SHP77 (cell line): ENCODE measurements at regions not wholly inside any gene's neighbourhood (a gene's known extent, or its start where the extent isn't known, plus 50 kb on each side); places are given as distances from the start of the nearest gene placed in this dataset.

Source experiments
- DNase-seq, 2 experiments: peaks; one replicate each; lab custom pipeline; 2025; lab: John Stamatoyannopoulos, UW

DNA sequence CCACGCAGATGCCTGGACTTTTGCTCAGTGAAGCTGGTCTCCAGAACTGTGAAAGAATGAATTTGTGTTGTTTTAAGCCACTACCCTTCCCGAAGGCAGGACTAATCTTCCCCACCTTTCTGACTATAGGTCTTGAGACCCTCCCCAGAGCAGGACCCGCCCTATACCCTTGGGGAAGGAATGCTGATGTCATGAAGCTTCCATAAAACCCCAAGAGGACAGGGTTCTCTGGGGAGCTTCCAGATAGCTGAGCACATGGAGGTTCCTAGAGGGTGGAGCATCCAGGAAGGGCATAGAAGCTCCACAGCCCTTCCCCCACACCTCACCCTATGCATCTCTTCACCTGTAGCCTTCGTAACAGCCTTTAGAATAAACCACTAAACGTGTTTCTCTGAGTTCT is 287.8 kb downstream of the SOX9 start:
- no peak for DNase-seq

DNA sequence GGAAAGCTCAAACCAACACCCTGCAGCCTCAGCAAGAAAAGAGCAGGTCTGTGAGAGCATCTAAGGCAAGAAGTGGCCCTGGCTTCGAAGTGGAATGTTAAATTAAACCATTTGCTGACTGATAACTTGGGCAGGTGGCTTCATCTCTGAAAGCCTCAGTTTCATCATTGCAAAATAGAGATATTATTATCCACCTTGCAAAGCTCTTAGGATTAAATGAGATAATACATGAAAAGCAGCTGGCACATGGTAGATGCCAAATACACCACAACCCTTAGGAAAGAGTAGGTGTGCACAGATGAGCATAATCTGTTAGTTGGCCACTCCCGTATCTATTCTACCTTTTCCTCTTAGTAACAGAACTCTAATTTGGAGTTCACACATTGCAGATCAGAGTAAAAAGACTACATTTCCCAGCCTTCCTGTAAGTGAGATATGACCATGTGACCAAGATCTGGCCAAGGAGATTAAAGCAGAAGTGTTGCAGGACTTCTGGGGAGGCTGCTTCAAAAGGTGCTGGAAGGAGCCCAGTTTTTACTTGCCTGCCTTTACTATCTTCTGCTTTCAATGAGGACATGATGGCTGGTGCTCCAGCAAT is 288.7 kb downstream of the SOX9 start:
- no peak for DNase-seq

DNA sequence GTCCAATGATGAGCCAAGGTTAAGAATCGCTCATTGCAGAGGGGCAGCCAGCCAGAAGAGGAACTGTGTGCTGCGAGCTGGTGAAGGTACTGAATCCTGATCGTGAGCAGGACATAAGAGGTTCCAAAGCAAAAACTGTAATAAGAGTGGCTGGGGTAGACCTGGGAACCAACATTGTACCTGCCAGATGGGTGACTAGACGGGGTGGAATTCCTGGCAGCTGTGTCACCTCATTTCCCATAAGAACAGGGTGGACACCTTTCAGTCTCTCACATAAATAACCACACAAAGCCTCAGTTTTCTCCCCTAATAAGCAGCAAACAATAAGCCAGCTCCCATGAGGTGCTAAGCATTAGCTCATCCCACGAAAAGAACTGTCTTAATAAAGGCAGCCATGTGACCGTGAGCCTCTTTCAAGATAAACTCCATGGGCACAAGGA is 290.3 kb downstream of the SOX9 start:
- no peak for DNase-seq

DNA sequence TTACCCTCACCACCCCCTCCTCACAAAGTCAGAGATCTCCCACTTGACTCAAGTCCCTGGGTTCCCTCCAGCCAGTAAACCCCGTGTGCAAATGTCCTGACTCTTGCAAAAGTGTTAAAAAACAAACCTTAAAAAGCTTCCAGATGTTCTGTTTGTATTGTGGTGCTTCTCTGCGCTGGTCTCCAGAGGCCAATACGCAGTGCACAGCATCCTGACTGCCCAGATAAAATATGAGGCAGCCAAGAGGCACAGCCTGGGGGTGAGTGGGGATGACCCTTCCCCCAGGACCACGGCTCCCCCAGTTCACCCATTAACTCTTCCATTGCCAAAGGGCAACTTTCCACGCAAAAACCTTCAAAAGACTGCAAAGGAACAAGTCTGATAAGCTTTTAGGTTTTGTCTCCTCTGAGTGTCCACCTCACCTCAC is 291.8 kb downstream of the SOX9 start:
- DNase-seq: no peak

DNA sequence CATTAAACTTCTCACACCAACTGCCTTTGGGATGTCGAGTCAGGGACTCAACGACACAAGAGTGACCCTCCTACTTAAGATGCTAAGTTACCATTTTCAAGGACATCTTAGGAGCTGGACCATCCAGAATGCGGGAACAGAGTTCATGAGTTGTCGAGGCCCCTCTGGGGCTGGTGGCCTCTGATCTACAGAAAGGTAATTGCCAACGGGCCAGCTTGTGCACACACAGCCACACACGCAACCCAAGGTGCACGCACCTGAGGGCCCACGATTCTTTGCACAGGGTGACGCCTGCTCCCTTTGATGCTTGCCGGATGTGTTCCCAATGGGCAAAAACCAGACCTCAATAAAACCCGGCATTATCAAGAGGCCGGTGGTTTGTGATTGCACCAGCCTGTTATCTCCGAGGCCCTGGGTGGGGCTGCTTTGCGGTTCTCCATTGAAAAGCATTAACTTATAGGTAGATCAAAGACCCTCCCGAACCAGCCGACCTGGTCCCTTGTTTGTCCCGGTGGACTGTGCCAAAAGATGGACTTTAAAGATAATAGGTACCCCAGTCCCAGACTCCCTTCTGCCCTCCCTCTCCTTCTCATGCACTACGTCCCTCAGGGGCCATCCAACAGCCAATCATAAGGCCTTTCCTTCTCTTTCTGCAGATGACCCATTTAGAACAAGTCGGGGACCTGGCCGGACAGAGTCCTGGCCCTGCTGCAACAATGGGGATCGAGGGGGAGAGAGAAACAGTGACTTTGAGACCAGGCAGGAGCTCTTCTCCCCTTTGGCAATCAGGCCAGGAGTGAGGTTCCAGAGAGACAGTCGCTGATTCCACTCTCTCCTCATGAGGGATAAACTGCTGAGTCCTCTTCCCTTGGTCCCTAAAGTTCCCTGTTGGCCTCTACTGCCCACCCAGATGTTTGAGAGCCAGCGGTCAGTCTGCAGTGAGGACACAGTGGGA is 292.5 kb downstream of the SOX9 start:
- DNase-seq: no peak

DNA sequence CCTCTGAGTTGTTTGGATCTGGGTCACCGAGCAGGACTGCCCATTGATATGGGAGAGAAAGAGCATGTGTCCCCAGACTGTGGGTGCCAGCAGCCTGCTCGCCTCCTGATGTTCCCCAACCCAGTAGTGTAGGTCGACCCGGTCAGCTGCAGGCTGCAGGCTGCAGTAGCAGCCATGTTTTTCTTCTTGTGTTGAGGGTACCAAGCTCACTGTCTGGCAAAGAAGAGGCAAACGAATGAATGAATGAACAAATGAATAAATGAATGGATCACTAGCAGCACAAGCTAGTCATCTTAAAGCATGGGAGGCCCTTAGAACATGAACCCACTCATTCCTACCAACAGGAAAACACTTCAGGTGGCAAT is 293.2 kb downstream of the SOX9 start:
- DNase-seq: no peak

DNA sequence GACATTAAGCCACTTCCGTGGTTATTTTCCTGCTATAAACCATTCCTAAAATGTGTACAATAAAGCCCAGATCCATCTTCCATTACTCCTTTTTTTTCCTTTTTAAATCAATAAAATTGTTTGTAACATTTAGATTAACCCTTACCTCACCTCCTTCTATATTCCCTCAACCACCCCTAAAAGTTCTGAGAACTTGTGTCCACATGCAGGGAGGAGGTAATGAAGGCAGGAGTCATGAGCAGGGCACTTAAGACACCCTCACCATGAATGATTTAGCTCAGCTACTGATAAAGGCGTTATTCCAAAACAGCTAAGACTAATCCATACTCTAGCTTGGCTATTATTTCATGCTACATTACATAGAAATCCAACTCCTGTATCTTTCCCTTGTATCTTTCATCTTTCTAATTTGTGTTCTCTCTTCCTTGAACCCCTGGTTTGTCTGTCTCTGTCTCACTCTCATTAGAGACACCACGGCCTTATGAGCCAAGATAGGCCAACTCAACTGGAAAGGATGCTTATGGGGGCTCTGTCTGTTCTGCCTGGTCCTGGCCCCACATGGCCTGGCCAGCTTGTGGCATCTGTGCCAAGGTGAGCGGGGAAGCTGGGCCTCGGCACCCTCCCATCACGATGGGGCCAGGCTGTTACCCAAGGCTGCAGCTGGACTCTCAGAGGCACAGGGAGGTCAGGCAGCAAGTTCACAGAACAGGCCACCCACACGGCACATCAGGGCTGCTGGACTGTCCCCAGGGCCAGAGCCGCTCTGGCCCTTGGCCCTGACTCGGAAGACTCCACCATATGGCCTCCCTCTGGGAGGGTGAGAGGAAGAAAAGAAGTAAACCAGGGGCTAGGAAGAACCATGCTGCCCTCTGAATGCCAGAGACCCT is 294.4 kb downstream of the SOX9 start:
- DNase-seq: no peak

DNA sequence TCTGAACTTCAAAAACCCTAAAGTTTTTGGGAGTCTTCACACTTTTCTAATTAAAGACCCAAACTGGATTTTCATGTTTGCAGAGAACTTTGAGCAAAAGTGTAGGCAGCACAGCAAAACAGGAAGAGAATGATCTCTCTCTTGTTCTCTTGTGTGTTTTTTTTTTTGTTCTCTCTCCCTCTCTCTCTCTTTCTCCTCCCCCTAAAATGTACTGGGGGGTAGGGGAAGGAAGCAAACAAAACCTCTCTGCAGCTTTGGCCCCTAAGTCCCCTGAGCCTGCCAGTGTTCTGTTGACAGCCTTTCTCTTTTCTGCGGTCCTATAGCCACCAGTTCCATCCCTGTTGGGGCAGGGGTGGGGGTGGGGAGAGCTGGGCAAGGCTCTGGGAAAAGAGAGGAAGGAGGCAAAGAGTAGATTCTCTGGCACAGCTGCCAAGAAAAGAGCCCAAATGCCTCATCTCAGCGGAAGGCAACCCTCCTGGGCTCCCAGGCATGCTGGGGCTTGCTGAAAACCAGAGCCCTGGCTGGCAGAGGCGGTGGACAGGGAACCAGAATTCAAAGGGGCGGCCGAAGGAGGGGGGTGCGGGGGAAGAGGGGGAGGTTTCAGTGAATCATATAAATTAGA is 295.3 kb downstream of the SOX9 start:
- DNase-seq: no peak

DNA sequence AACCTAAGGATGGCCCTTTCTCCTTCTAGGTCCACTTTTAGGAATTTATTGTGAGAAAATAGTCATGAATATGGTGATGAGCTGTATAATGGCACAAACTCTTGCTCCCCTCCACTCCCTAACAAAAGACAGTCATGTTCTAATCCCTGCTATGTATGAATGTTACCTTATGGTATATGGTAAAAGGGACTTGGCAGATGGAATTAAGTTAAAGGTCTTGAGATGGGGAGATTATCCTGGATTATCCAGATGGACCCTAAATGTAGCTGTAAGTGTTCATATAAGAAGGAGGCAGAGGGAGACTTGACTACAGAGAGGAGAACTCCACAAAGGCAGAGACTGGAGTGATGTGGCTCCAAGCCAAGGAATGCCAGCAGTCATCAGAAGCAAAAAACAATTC is 296.1 kb downstream of the SOX9 start:
- DNase-seq: no peak

DNA sequence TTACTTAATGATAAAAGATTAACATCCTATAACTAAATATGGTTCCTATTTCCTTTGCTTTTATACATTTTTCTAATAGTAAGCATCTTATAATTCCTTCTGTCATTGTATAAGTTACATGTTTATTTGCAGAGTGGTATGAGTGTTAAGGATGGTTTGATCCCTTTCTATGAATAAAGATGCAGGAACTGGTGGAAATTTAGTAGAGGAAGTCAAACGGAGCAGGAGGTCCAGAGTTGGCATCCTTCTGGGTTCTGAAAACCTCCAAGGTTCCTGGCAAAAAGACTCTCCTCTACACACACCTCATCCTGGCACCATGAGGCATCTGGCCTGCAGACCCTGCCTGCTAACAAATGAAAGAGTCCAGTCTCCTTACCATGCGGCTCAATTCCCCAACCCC is 296.8 kb downstream of the SOX9 start:
- no peak for DNase-seq

DNA sequence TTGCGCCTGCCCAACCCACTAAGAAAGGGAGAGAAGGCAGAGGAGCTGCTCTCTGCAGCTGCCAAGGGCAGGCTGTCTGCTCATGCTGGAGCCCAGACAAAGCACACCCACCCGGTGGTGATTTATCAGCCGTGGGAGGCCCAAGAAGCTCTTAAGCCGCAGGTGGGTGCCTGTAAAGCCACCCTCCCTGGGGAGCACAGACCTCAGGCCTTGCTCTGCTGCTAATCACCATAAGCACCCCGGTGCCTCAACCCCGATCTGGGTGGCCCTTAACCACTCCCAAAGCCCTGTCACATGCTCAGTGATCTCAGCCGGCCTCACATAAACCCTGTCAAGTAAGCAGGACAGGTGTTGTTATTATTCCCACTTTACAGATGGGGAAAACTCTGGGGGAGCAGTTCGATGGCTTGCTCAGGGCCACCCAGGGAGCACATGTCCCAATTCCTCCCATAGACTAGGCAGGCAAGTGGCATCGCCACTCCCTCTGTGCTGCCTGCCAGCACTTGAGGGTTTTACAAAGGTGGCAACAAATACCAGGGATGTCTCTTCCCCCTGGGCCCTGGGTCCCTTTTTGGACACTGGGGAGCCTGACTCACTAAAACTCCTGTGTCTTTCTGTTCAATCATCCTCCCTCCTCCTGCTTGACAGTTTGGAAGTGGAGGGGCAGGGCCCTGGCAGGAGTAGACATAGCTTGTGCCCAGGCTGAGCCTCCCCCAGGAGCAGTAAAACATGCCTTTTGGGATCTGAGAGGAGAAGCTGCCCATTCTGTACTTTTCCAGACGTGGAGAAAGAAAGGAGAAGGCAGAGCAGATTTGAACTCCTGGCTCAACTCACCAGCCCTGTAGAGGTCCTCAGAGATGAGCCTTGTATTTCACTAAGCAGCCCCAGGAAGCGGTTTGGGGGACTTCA is 299.3 kb downstream of the SOX9 start:
- DNase-seq: no peak

DNA sequence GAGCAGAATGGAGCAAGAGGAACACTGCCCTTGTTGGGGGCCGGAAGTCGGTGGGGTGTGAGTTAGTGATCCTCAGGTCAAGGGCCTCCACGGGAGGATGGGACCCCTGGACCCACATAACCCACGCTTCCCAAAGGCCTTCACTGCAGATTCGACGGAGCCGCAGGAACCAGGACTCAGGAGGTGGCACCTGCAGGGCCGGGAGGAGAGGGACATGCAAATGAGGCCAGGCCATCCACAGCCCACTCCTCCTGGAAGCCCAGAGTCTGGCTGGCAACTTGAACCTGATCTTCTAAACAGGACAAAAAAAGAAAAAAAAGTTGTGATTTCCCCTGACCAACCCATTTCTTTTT is 299.9 kb downstream of the SOX9 start:
- no peak for DNase-seq

DNA sequence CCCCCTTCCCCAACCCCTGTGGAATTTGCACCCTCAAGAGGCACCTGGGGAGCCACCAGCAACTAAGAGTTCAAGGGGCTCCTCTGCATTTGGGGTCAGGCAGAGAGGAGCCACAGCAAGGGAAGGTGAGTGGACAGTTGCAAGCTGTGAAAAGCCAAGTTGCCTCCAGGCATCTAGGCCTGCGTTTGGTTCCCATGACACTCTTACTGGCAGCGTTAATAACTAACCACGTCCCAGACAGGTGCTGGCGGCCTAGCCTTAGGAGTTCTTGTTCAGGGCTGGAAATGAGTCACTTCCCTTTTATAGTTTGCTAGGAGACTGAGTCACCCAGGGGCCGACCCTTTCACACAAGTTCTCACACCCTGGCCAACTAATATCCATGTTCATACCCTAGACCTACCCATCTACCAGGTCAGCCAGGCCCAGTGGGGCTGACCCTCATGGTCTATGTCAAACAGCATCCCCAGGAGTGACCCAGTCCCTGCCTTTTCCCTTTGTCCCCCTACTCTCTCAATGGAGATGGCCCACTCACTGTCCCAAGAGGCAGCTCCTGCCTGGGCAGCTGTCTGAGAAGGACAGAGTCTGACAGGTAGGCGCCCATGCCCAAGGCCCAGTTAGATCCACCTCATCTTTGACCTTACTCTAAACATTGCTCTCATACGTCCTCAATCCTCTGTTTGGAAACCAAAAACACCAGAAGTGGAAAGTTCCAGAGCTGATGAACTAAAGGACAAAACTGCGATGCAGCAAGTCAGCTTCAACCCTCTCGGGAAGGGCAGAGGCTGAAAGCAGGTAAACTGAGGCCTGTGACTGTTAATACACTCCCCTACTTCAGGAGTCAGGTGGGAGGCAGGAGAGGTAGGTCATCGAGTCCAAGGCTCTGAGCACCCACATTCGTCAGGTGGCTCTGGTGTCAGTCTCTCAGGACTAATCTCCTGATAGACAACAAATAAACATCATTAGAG is 300.6 kb downstream of the SOX9 start:
- peak in 1 of 2 experiments; percentile 12 for DNase-seq

DNA sequence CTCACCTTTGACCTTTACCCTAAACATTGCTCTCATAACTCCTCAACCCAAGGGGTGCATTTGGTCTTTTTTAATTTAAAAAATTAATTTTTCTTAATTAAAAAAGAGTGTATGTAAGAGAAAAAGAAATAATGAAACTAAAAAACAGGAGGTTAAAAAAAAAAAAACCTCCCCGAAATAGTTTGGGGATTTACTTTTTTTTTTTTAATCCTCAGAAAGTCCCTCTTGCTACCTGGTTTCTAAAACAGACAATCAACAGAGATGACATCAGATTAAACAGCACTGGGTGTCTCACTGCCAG is 301.3 kb downstream of the SOX9 start:
- no peak for DNase-seq

DNA sequence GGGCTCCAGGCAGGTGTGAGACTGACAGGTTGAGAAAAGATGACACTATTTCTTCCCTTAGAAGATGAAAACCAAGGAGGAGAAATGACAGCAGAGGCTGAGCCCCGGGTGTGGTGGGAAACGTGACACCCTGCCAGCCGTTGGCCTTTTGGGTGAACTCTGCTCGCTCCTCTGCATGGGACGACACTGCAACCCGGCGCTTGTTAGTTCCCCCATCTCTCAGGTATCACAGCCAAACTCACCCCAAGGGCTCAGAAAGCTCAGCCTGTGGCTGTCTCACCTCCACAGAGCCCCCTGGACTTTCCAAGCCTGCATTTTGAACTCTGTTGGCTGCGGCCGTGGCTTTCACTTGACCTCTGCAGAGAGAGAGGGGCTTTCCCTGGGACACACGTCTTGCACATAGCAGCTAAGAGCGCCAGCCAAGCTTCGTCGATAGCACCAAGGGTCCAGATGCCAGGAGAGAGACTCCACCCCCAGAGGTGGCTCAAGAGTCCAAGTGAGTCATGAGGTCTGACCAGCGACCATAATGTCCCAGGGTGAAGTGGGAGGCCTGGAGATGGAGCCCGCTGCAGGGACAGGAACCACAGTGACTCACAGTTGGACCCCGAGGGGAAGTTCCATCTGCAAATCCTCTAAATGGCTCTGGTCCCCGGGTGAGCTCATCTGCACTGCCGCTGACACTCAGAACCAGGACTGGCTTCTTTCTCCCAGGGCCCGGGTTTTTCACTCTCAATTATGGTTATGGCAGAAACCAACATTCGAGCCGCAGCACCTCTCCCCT is 301.9 kb downstream of the SOX9 start:
- DNase-seq: no peak

DNA sequence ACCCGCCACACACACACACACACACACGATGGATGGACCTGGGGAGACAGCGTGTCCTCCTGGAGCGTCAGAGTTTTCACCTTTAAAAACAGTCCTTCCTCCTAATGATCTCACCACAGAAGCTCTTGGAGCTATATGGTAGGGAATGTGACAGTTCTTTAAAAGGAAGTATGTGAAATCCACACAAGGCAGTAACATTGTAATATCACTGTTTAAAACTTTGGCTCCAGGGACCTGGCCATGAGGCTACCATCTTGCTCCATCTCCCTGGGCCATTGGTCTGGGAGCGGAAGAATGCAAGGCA is 302.4 kb downstream of the SOX9 start:
- DNase-seq: no peak

DNA sequence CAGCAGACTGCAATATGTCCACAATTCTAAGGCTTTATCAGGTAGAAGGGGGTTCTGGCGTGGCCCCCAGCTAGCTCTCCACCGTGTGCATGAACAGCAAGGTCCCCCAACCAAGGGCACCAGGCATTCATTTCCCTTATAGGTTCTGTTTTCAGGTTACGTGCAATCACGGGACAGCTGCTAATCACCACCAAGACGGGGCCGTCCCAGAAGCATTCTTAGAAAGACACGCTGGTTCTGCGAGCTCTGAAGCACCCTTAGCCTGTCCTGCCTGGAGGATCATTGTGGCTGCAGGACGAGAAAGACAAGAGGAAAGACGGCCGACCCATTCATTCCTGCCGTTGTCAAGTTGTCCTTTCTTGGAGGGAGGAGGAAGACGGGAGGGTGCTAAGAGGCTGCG is 302.9 kb downstream of the SOX9 start:
- no peak for DNase-seq

DNA sequence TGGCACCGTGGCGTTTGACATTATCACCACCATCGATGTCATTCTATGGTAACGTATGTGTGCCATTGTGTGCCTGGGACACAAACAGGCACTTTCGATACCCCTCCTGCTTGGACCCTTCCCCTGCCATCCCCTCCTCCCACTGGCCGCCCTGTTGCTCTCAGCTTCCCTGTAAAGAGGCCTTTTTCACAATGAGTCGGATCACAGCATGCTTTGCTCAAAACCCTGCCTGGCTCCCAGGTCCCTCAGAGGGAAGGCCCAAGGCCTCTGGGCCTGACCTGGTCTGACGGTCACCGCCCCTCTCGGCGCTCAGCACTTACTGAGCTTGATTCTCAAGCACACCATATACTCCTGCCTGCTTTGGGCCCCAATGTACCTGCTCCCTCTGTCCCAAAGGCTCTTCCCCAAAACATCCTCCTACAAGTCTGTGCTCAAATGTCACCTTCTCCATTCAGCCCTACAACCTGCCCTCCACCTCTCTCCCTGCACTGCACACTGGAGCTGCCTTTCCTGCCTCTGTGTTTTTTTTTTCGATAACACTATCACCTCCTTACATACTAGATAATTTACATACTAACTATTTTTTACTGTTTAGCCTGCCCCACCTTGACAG is 303.8 kb downstream of the SOX9 start:
- no peak for DNase-seq

DNA sequence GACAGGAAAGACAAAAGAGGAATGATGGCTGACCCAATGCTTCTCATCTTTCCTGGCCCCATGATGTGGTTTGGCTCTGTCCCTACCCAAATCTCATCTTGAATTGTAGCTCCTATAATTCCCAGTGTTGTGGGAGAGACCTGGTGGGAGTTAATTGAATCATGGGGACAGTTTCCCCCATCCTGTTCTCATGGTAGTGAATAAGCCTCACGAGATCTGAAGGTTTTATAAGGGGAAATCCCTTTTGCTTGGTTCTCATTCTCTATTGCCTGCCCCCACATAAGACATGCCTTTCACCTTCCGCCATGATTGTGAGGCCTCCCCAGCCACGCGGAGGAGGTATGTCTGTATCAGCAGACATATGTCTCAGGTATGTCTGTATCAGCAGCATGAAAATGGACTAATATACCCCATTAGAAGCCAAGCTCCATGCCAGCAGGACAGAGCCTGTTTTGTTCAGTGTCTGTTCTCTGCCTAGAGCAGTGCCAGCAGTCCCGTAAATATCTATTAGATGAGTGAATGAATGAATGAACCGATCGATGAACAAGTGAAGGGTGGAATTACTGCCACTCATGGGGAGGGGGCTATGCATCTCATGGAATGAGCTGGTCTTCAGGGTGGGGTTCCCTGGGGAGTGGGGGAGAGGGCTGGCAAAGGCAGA is 304.4 kb downstream of the SOX9 start:
- DNase-seq: no peak
